ENCODE measurements at regions not wholly inside any gene's neighbourhood (a gene's known extent, or its start where the extent isn't known, plus 50 kb on each side); places are given as distances from the start of the nearest gene placed in this dataset.

- ATAC-seq (ENCODE audit: low read depth) = no peak
- H3K4me3 ChIP-seq (ENCODE audit: control extremely low read depth in 1 of 5, extremely low read depth in 1 of 5, insufficient read depth in 1 of 5, low read depth in 2 of 5, low read length in 4 of 5) = no peak overlapping the region
- H3K27me3 Mint-ChIP-seq = peaks cover 5% of the 10 kb centered on the region
- H3K9ac ChIP-seq (ENCODE audit: low read length) = no peak overlapping the region
- H2AFZ ChIP-seq (ENCODE audit: insufficient read depth, low read depth, low read length, poor library complexity, severe bottlenecking) = no peak overlapping the region
- H3K9me3 ChIP-seq (ENCODE audit: control extremely low read depth in 1 of 3, control insufficient read depth in 2 of 3, insufficient read depth in 1 of 3, low read length in 2 of 3) = peaks cover 0 to 3% (median 0%) of the 10 kb centered on the region in 3 donors
- H3K4me3 Mint-ChIP-seq = no peak overlapping the region
- no peaks in the 10 kb centered on the region for H4K20me1 ChIP-seq (ENCODE audit: control insufficient read depth, insufficient read depth, low read length, poor library complexity, severe bottlenecking)
- no peaks in the 10 kb centered on the region for H3K36me3 ChIP-seq (replicated peaks in 1 of 2; ENCODE audit: control extremely low read depth in 1 of 2, control insufficient read depth in 1 of 2, extremely low read depth in 1 of 2, insufficient read depth in 2 of 2, low read length in 1 of 2)
- H3K4me1 Mint-ChIP-seq = no peaks in the 10 kb centered on the region
- no peak for TF ChIP-seq EZH2 (IDR thresholded peaks at IDR 0.05; ENCODE audit: borderline replicate concordance, insufficient read depth, low read depth, low read length, poor library complexity, severe bottlenecking)
- H3K4me2 ChIP-seq (replicated peaks; ENCODE audit: low read depth, low read length, poor library complexity, severe bottlenecking) = no peak overlapping the region
- no peaks in the 10 kb centered on the region for H3K9me3 Mint-ChIP-seq (ENCODE audit: insufficient read depth)
- no peaks in the 10 kb centered on the region for H3K4me1 ChIP-seq (ENCODE audit: control insufficient read depth in 2 of 2, insufficient read depth in 2 of 2, low read length in 2 of 2)
- ChIA-PET CTCF (no interaction called here), POLR2A (no interaction called here)
- H3K27me3 ChIP-seq (replicated peaks in 1 of 4; ENCODE audit: control extremely low read depth in 1 of 4, control insufficient read depth in 3 of 4, insufficient read depth in 4 of 4, low read length in 3 of 4) = no peaks in the 10 kb centered on the region
- no peak overlapping the region for H3K27ac Mint-ChIP-seq
- intact Hi-C loops (cut with micrococcal nuclease) = no loop called here
- no peak overlapping the region for H3K27ac ChIP-seq (ENCODE audit: low read length in 2 of 2)
- no peak for DNase-seq
- H3K79me2 ChIP-seq (ENCODE audit: control insufficient read depth, insufficient read depth, low read length) = no peaks in the 10 kb centered on the region
Observed at GRCh38 chr7:12814828-12815227, 127.4 kb downstream of the ARL4A start.

GRCh38 chr7:12815426-12815825 lies 128.0 kb downstream of the ARL4A start:
- intact Hi-C loops (cut with micrococcal nuclease) = no loop called here
- H3K4me3 Mint-ChIP-seq = no peak overlapping the region
- no CpG with 5 or more reads among the region's 4 CpGs for WGBS (ENCODE audit: insufficient coverage)
- DNase-seq (no peak), ATAC-seq (ENCODE audit: low read depth) (no peak)
- H3K9me3 Mint-ChIP-seq (ENCODE audit: insufficient read depth) = no peaks in the 10 kb centered on the region
- H3K9ac ChIP-seq (ENCODE audit: low read length) = no peak overlapping the region
- ChIA-PET CTCF (no interaction called here), POLR2A (no interaction called here)
- H3K4me2 ChIP-seq (replicated peaks; ENCODE audit: low read depth, low read length, poor library complexity, severe bottlenecking) = no peak overlapping the region
- H3K9me3 ChIP-seq (ENCODE audit: control extremely low read depth in 1 of 3, control insufficient read depth in 2 of 3, insufficient read depth in 1 of 3, low read length in 2 of 3) = peaks cover 0 to 3% (median 0%) of the 10 kb centered on the region in 3 donors
- H3K27me3 ChIP-seq (replicated peaks in 1 of 4; ENCODE audit: control extremely low read depth in 1 of 4, control insufficient read depth in 3 of 4, insufficient read depth in 4 of 4, low read length in 3 of 4) = no peaks in the 10 kb centered on the region
- H4K20me1 ChIP-seq (ENCODE audit: control insufficient read depth, insufficient read depth, low read length, poor library complexity, severe bottlenecking) = no peaks in the 10 kb centered on the region
- TF ChIP-seq CTCF (IDR thresholded peaks at IDR 0.05) (no peak), EZH2 (IDR thresholded peaks at IDR 0.05; ENCODE audit: borderline replicate concordance, insufficient read depth, low read depth, low read length, poor library complexity, severe bottlenecking) (no peak)
- H3K27me3 Mint-ChIP-seq = peaks cover 5% of the 10 kb centered on the region
- H3K27ac ChIP-seq (ENCODE audit: low read length in 2 of 2) = no peak overlapping the region
- no peaks in the 10 kb centered on the region for H3K4me1 Mint-ChIP-seq
- H3K27ac Mint-ChIP-seq = no peak overlapping the region
- H3K79me2 ChIP-seq (ENCODE audit: control insufficient read depth, insufficient read depth, low read length) = no peaks in the 10 kb centered on the region
- no peaks in the 10 kb centered on the region for H3K36me3 ChIP-seq (replicated peaks in 1 of 2; ENCODE audit: control extremely low read depth in 1 of 2, control insufficient read depth in 1 of 2, extremely low read depth in 1 of 2, insufficient read depth in 2 of 2, low read length in 1 of 2)
- H2AFZ ChIP-seq (ENCODE audit: insufficient read depth, low read depth, low read length, poor library complexity, severe bottlenecking) = no peak overlapping the region
- H3K4me3 ChIP-seq (ENCODE audit: control extremely low read depth in 1 of 5, extremely low read depth in 1 of 5, insufficient read depth in 1 of 5, low read depth in 2 of 5, low read length in 4 of 5) = no peak overlapping the region
- H3K4me1 ChIP-seq (ENCODE audit: control insufficient read depth in 2 of 2, insufficient read depth in 2 of 2, low read length in 2 of 2) = no peaks in the 10 kb centered on the region
